ENCODE measurements at regions not wholly inside any gene's neighbourhood (a gene's known extent, or its start where the extent isn't known, plus 50 kb on each side); places are given as distances from the start of the nearest gene placed in this dataset.
"Not testable (repeated sequence)": the region's sequence is repeated elsewhere in the genome, so short reads cannot be mapped to it uniquely, and the experiment has no call there.

- Mint-ChIP-seq H3K4me1 (peaks cover 0 to 6% (median 2%) of the 10 kb centered on the region in 4 donors), H3K36me3 (no peaks in the 10 kb centered on the region), H3K27me3 (peaks cover 0 to 8% (median 6%) of the 10 kb centered on the region in 5 donors), H3K4me3 (no peak overlapping the region), H3K27ac (no peak overlapping the region), H3K9me3 (no peaks in the 10 kb centered on the region)
- POLR2A ChIA-PET = no interaction called here
- ATAC-seq = no peak
- DNase-seq = no peak
Observed at GRCh38 chr1:198443365-198444233, 96.9 kb downstream of the ATP6V1G3 start.

DNA sequence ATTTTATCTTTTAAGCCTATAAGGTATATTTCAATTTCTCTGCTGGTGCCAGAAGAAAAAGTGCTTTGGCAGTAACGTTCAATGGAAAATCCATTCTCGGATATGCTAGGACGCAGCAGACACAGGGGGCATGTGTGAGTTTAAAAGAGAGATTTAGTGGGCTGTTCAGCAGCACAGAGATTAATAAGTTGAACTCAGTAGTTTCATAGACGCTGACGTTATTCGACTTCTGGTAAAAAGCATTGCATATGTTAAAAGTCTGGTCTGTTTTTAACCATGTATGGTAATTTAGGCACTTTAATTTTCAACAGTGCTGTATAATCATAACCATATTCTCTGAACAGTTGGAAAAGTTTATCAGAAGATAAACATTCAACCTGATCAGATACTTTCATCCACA is 99.6 kb downstream of the ATP6V1G3 start:
- Mint-ChIP-seq H3K27me3 (peaks cover 0 to 7% (median 3%) of the 10 kb centered on the region in 5 donors), H3K9me3 (no peaks in the 10 kb centered on the region), H3K4me3 (no peak overlapping the region), H3K36me3 (no peaks in the 10 kb centered on the region), H3K27ac (no peak overlapping the region), H3K4me1 (peaks cover 0 to 6% (median 2%) of the 10 kb centered on the region in 4 donors)
- POLR2A ChIA-PET = no interaction called here
- no peak for ATAC-seq
- DNase-seq = no peak

- Mint-ChIP-seq H3K4me3 (no peak overlapping the region), H3K27ac (no peak overlapping the region), H3K4me1 (peaks cover 0 to 6% (median 2%) of the 10 kb centered on the region in 4 donors), H3K27me3 (peaks cover 0 to 6% (median 0%) of the 10 kb centered on the region in 5 donors), H3K9me3 (peaks cover 0 to 11% (median 5%) of the 10 kb centered on the region in 9 donors), H3K36me3 (peaks cover 0 to 10% (median under 1%) of the 10 kb centered on the region in 3 donors)
- DNase-seq = no peak
- POLR2A ChIA-PET = no interaction called here
- ATAC-seq = no peak
Observed at GRCh38 chr1:198437332-198437731, 103.1 kb downstream of the ATP6V1G3 start.

DNA sequence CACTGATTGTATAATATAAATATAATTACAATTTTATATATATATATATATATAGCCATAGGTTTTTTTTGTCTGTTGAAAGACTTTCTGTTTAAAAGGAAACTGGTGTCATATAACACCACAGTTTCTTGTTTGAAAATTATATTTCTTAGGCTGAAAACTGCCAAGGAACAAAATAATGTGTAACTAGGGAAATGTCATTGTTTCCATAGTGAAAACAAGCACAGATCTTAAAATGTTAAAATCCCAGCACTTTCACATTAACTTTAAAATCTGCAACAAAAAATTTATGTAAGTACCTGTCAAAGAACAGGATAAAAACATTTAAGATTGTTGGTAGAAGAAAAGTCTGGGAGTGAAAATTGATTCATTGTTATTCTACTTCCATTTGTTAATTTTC is 104.2 kb downstream of the ATP6V1G3 start:
- no peak for ATAC-seq

GRCh38 chr1:198435056-198435455 is 105.4 kb downstream of the ATP6V1G3 start:
- ATAC-seq (no peak), DNase-seq (no peak)
- Mint-ChIP-seq H3K36me3 (peaks cover 0 to 10% (median 6%) of the 10 kb centered on the region in 3 donors), H3K4me3 (no peak overlapping the region), H3K9me3 (peaks cover 5 to 24% (median 11%) of the 10 kb centered on the region in 9 donors), H3K4me1 (peaks cover 0 to 6% (median 2%) of the 10 kb centered on the region in 4 donors), H3K27me3 (peaks cover 0 to 7% (median 0%) of the 10 kb centered on the region in 5 donors), H3K27ac (no peak overlapping the region)
- POLR2A ChIA-PET = no interaction called here

More for the DNA sequence above, 104.2 kb downstream of the ATP6V1G3 start:
- peaks cover 0 to 6% (median 2%) of the 10 kb centered on the region in 4 donors for H3K4me1 Mint-ChIP-seq
- POLR2A ChIA-PET = no interaction called here
- DNase-seq = no peak
- no peak overlapping the region for H3K4me3 Mint-ChIP-seq
- H3K27me3 Mint-ChIP-seq = peaks cover 0 to 7% (median 0%) of the 10 kb centered on the region in 5 donors
- no peak overlapping the region for H3K27ac Mint-ChIP-seq
- peaks cover 0 to 10% (median 6%) of the 10 kb centered on the region in 3 donors for H3K36me3 Mint-ChIP-seq
- H3K9me3 Mint-ChIP-seq = peaks cover 4 to 20% (median 11%) of the 10 kb centered on the region in 9 donors

DNA sequence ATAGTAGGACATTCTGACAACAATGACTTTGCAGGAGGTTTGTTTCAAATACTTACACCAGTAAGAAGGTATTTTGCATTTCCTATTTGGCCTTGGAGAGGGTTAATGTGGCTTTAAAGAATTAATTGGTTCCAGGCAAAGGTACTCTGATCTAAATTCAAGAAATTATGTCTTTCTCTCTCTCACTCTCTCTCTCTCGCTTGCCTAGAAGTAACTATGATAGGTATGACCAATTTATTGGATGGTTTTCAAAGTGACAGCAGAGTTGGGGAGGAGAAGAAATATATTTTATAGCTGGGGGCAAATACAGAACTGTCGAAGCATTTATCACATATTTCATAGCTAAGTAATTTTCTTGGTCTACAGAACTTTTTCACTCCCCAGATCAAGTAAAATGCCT is 116.0 kb downstream of the ATP6V1G3 start:
- Mint-ChIP-seq H3K4me1 (no peaks in the 10 kb centered on the region), H3K36me3 (no peaks in the 10 kb centered on the region), H3K27ac (no peak overlapping the region), H3K4me3 (no peak overlapping the region), H3K27me3 (peaks cover 0 to 2% (median 0%) of the 10 kb centered on the region in 5 donors), H3K9me3 (no peaks in the 10 kb centered on the region)
- ATAC-seq (no peak), DNase-seq (no peak)
- POLR2A ChIA-PET = no interaction called here

DNA sequence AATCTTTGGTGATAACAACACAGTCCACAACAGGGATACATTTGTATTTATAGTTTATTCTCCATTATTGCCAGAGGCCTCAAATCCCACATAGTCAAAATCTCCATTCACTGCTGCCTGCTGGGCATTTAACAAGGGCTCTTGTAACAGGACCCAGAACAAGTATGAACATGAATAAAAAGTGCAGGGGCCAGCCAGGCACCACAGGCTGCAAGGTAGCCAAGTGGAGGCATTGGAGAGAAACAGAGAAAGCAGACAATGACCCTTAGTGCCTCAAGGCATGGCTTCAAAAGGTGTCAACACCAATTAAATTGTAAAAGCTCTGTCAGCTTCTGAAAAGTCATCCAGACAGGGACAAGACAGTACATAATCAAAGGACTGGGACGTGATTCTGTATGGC is 116.8 kb downstream of the ATP6V1G3 start:
- no peak overlapping the region for H3K27ac Mint-ChIP-seq
- ATAC-seq (no peak), DNase-seq (no peak)
- no peaks in the 10 kb centered on the region for H3K36me3 Mint-ChIP-seq
- H3K9me3 Mint-ChIP-seq = no peaks in the 10 kb centered on the region
- H3K4me3 Mint-ChIP-seq = no peak overlapping the region
- H3K27me3 Mint-ChIP-seq = peaks cover 0 to 2% (median 0%) of the 10 kb centered on the region in 5 donors
- no peaks in the 10 kb centered on the region for H3K4me1 Mint-ChIP-seq
- POLR2A ChIA-PET = no interaction called here

DNA sequence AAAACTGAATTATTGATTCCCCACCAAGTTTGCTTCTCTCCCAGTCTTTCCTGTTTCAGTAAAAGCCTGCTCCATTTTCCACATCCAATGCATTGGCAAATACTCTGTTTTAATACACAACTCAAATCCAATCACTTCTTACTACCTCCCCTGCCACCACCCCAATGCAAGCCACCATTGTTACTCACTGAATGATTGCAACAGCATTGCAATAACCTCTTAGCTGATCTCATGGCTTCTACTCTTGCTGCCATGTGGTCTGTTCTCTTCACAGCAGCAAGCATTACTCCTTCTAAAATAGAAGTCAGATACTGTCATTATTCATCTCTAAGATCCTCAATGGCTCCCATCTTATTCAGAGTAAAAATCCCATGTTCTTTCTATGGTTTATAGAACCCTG is 123.4 kb downstream of the ATP6V1G3 start:
- Mint-ChIP-seq H3K9me3 (peaks cover 0 to 6% (median 0%) of the 10 kb centered on the region in 9 donors), H3K4me1 (peaks cover 0 to 2% (median 0%) of the 10 kb centered on the region in 4 donors), H3K4me3 (no peak overlapping the region), H3K27ac (no peak overlapping the region), H3K36me3 (peaks cover 0 to 5% (median 1%) of the 10 kb centered on the region in 3 donors), H3K27me3 (peaks cover 0 to 11% (median 7%) of the 10 kb centered on the region in 5 donors)
- ATAC-seq (no peak), DNase-seq (no peak)
- POLR2A ChIA-PET = no interaction called here

- Mint-ChIP-seq H3K27ac (no peak overlapping the region), H3K36me3 (peaks cover 0 to 8% (median 1%) of the 10 kb centered on the region in 3 donors), H3K27me3 (peaks cover 0 to 11% (median 7%) of the 10 kb centered on the region in 5 donors), H3K9me3 (peaks cover 0 to 6% (median 2%) of the 10 kb centered on the region in 9 donors), H3K4me1 (peaks cover 0 to 2% (median 0%) of the 10 kb centered on the region in 4 donors), H3K4me3 (no peak overlapping the region)
- POLR2A ChIA-PET = no interaction called here
- no peak for DNase-seq
- ATAC-seq = no peak
Observed at GRCh38 chr1:198416296-198416695, 124.2 kb downstream of the ATP6V1G3 start.

GRCh38 chr1:198411240-198411639 is 129.2 kb downstream of the ATP6V1G3 start:
- Mint-ChIP-seq H3K36me3 (peaks cover 0 to 15% (median 1%) of the 10 kb centered on the region in 3 donors), H3K4me1 (no peaks in the 10 kb centered on the region), H3K27me3 (peaks cover 0 to 1% (median 0%) of the 10 kb centered on the region in 5 donors), H3K4me3 (no peak overlapping the region), H3K9me3 (peaks cover 3 to 18% (median 8%) of the 10 kb centered on the region in 9 donors), H3K27ac (no peak overlapping the region)
- POLR2A ChIA-PET = no interaction called here
- no peak for ATAC-seq
- DNase-seq = no peak

- ATAC-seq = no peak
- Mint-ChIP-seq H3K4me3 (no peak overlapping the region), H3K9me3 (peaks cover 3 to 18% (median 10%) of the 10 kb centered on the region in 9 donors), H3K27me3 (no peaks in the 10 kb centered on the region), H3K36me3 (peaks cover 0 to 15% (median 1%) of the 10 kb centered on the region in 3 donors), H3K4me1 (no peaks in the 10 kb centered on the region), H3K27ac (no peak overlapping the region)
- POLR2A ChIA-PET = no interaction called here
- no peak for DNase-seq
Observed at GRCh38 chr1:198408716-198409115, 131.8 kb downstream of the ATP6V1G3 start.

DNA sequence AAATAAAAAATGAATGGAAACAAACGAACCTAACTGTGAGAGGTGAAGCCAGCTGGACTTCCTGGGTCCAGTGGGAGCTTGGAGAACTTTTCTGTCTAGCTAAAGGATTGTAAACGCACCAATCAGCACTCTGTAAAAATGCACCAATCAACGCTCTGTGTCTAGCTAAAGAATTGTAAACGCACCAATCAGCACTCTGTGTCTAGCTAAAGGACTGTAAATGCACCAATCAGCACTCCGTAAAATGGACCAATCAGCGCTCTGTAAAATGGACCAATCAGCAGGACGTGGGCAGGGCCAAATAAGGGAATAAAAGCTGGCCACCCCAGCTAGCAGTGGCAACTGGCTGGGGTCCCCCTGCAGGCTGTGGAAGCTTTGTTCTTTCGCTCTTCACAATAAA is 135.8 kb downstream of the ATP6V1G3 start:
- peaks cover 0 to 19% (median 3%) of the 10 kb centered on the region in 5 donors for H3K27me3 Mint-ChIP-seq
- H3K36me3 Mint-ChIP-seq, H3K27ac Mint-ChIP-seq, DNase-seq, H3K9me3 Mint-ChIP-seq, H3K4me3 Mint-ChIP-seq, H3K4me1 Mint-ChIP-seq, ATAC-seq: not testable (repeated sequence)
- POLR2A ChIA-PET = interaction anchor here (0.6 kb wide), 1 partner anchor 745 kb away, joined by 3 read pairs; no protein-coding TSS in a partner anchor

DNA sequence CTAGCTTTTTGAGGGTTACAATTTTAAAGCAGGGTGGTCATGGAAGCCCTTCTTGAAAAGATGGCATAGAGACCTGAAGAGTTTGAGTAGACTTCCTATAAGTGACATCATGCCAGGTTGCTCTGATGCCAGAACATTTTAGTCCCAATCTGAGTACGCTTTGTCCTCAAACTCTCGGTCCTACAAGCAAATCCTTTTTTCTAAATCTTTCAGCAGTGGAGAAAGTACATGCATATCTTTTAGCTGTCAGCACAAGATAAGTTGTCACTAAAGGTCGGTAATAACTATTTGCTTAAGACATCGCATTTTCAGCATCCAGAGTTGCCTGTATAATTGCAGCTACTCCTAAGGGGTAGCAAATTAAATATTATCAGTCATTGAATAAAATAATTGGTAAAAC is 140.4 kb downstream of the ATP6V1G3 start:
- H3K27ac Mint-ChIP-seq = no peak overlapping the region
- H3K9me3 Mint-ChIP-seq = peaks cover 0 to 2% (median 0%) of the 10 kb centered on the region in 9 donors
- POLR2A ChIA-PET = no interaction called here
- ATAC-seq = no peak
- no peaks in the 10 kb centered on the region for H3K36me3 Mint-ChIP-seq
- H3K4me1 Mint-ChIP-seq = peaks cover 0 to 1% (median 0%) of the 10 kb centered on the region in 4 donors
- DNase-seq = no peak
- H3K4me3 Mint-ChIP-seq = no peak overlapping the region
- peaks cover 6 to 27% (median 7%) of the 10 kb centered on the region in 5 donors for H3K27me3 Mint-ChIP-seq
